Upper lobe of left lung (tissue), 6 donors: ENCODE measurements at regions not wholly inside any gene's neighbourhood (a gene's known extent, or its start where the extent isn't known, plus 50 kb on each side); places are given as distances from the start of the nearest gene placed in this dataset.

Experiments
- ATAC-seq, 2 donors: fragments of 200-7000 bp; cut with Tn5 transposase; one replicate each; pipeline ENCODE4 v1.9.1; 2022; ENCODE audit warnings: mild to moderate bottlenecking in 2 of 2, moderate library complexity in 2 of 2; ENCODE audit not compliant: low FRiP score in 2 of 2
- DNase-seq, 2 donors: peaks; one replicate each; pipeline ENCODE4 v3.0.0-alpha.2; 2019 to 2020
- H3K27ac ChIP-seq, 4 donors: fragments of 200-600 bp; sonication (generic); one replicate each; pipeline ENCODE4 v1.5.1; 2016 to 2019
- H3K27me3 ChIP-seq, 4 donors: fragments of 200-600 bp; sonication (generic); one replicate each; pipeline ENCODE4 v1.5.1; 2017 to 2019
- H3K36me3 ChIP-seq, 4 donors: fragments of 200-600 bp; sonication (generic); one replicate each; pipeline ENCODE4 v1.5.1; 2016 to 2019
- H3K4me1 ChIP-seq, 4 donors: fragments of 200-600 bp; sonication (generic); one replicate each; pipeline ENCODE4 v1.5.1; 2018 to 2019
- H3K4me3 ChIP-seq, 4 donors: fragments of 200-600 bp; sonication (generic); one replicate each; pipeline ENCODE4 v1.5.1; 2017 to 2019; ENCODE audit warnings: mild to moderate bottlenecking in 2 of 4, moderate library complexity in 1 of 4
- H3K9me3 ChIP-seq, 4 donors: fragments of 200-600 bp; sonication (generic); one replicate each; pipeline ENCODE4 v1.5.1; 2018 to 2019
- CTCF ChIP-seq, 6 experiments: fragments of 450-650 bp in 4 of 6; fragments of 200-600 bp in 2 of 6; sonication (generic) in 2 of 6; IDR thresholded peaks; one replicate each; pipeline ENCODE4 v1.5.1; 2016 to 2019; ENCODE audit warnings: antibody characterized with exemption in 6 of 6
- EP300 ChIP-seq, 4 donors: sonication (generic); formaldehyde crosslinking; IDR thresholded peaks; one replicate each; pipeline ENCODE4 v1.5.1; 2017; ENCODE audit warnings: antibody characterized with exemption in 4 of 4, control low read depth in 2 of 4
- POLR2A ChIP-seq, 4 donors: fragments of 450-650 bp; IDR thresholded peaks; one replicate each; pipeline ENCODE4 v1.5.1; 2016 to 2017; ENCODE audit warnings: antibody characterized with exemption in 4 of 4, mild to moderate bottlenecking in 2 of 4
- POLR2AphosphoS5 ChIP-seq, 2 donors: sonication (generic); formaldehyde crosslinking; IDR thresholded peaks; one replicate each; pipeline ENCODE4 v1.5.1; 2017; ENCODE audit warnings: antibody characterized with exemption in 2 of 2
- WGBS, 2 donors: methylation state at CpG; one replicate each; pipeline ENCODE4 v1.1.5; 2017 to 2018; 5-methylcytosine and 5-hydroxymethylcytosine counted together
- donor health status: DM: no; HTN: no; CAD: no; lungs with moderate emphysema.
- donor health status: DM: no; HTN: yes; CAD: no; lungs with severe emphysema.

- WGBS, 2 donors = 87 to 89% methylated on average over 7 to 8 of the region's 8 CpGs
- H3K9me3 ChIP-seq = no peaks in the 10 kb centered on the region
- H3K36me3 ChIP-seq = no peaks in the 10 kb centered on the region
- H3K27ac ChIP-seq = no peak overlapping the region
- H3K4me3 ChIP-seq = no peak overlapping the region
- TF ChIP-seq POLR2AphosphoS5 (IDR thresholded peaks at IDR 0.05) = no peak
- TF ChIP-seq CTCF (IDR thresholded peaks at IDR 0.05) = no peak
- TF ChIP-seq EP300 (IDR thresholded peaks at IDR 0.05) = no peak
- no peak for TF ChIP-seq POLR2A (IDR thresholded peaks at IDR 0.05)
- no peaks in the 10 kb centered on the region for H3K27me3 ChIP-seq
- peak in 1 of 2 donors; percentile 53 for ATAC-seq
- no peak for DNase-seq
- peaks cover 0 to 4% (median 0%) of the 10 kb centered on the region in 4 donors for H3K4me1 ChIP-seq
These were observed 427.1 kb upstream of the C2CD4B start for GRCh38 chr15:62591842-62592838.

GRCh38 chr15:62592920-62593319, 427.8 kb upstream of the C2CD4B start:
- WGBS, 2 donors = 77 to 84% methylated on average over 1 of the region's 1 CpG
- Histone ChIP-seq H3K27ac (no peak overlapping the region), H3K9me3 (no peaks in the 10 kb centered on the region), H3K4me1 (peaks cover 0 to 4% (median 0%) of the 10 kb centered on the region in 4 donors), H3K36me3 (no peaks in the 10 kb centered on the region), H3K4me3 (no peak overlapping the region), H3K27me3 (no peaks in the 10 kb centered on the region)
- no peak for ATAC-seq
- TF ChIP-seq EP300 (IDR thresholded peaks at IDR 0.05) = no peak
- TF ChIP-seq POLR2A (IDR thresholded peaks at IDR 0.05) = no peak
- TF ChIP-seq CTCF (IDR thresholded peaks at IDR 0.05) = no peak
- TF ChIP-seq POLR2AphosphoS5 (IDR thresholded peaks at IDR 0.05) = no peak
- no peak for DNase-seq

GRCh38 chr15:62593681-62594399, 428.8 kb upstream of the C2CD4B start:
- Histone ChIP-seq H3K4me3 (no peak overlapping the region), H3K36me3 (no peaks in the 10 kb centered on the region), H3K27me3 (no peaks in the 10 kb centered on the region), H3K9me3 (no peaks in the 10 kb centered on the region), H3K4me1 (peaks cover 0 to 4% (median 0%) of the 10 kb centered on the region in 4 donors), H3K27ac (no peak overlapping the region)
- TF ChIP-seq POLR2AphosphoS5 (IDR thresholded peaks at IDR 0.05) (no peak), EP300 (IDR thresholded peaks at IDR 0.05) (no peak), POLR2A (IDR thresholded peaks at IDR 0.05) (no peak), CTCF (IDR thresholded peaks at IDR 0.05) (no peak)
- ATAC-seq (no peak), DNase-seq (no peak)
- WGBS, 2 donors = 79 to 86% methylated on average over 4 of the region's 4 CpGs

GRCh38 chr15:62598217-62598616, 433.1 kb upstream of the C2CD4B start:
- DNase-seq (no peak), ATAC-seq (no peak)
- Histone ChIP-seq H3K4me3 (no peak overlapping the region), H3K27me3 (no peaks in the 10 kb centered on the region), H3K4me1 (no peaks in the 10 kb centered on the region), H3K9me3 (no peaks in the 10 kb centered on the region), H3K27ac (no peak overlapping the region), H3K36me3 (no peaks in the 10 kb centered on the region)
- no peak for TF ChIP-seq EP300 (IDR thresholded peaks at IDR 0.05)
- TF ChIP-seq POLR2AphosphoS5 (IDR thresholded peaks at IDR 0.05) = no peak
- TF ChIP-seq CTCF (IDR thresholded peaks at IDR 0.05) = no peak
- TF ChIP-seq POLR2A (IDR thresholded peaks at IDR 0.05) = no peak
- whole genome bisulfite sequencing, 2 donors = 76 to 79% methylated on average over 7 to 9 of the region's 9 CpGs
